Caki2 (cell line): ENCODE measurements at regions not wholly inside any gene's neighbourhood (a gene's known extent, or its start where the extent isn't known, plus 50 kb on each side); places are given as distances from the start of the nearest gene placed in this dataset.

Experiments used
- DNase-seq: peaks from one replicate; pipeline ENCODE4 v3.0.0-alpha.2; 2015; ENCODE audit warnings: low read depth
- in situ Hi-C: cut with HindIII; loops from 2 replicates; pipeline ENCODE4 v1.10.0; 2016; ENCODE audit warnings: low sequenced_read_pairs, low pct_unique_long_range_greater_than_20kb, mixed read lengths

GRCh38 chr2:18474700-18475099 lies 85.8 kb downstream of the RDH14 start:
- DNase-seq, result no peak
- in situ Hi-C loops, result no loop called here

GRCh38 chr2:18473241-18474181 lies 86.9 kb downstream of the RDH14 start:
- in situ Hi-C loops, result no loop called here
- peak; percentile 13 for DNase-seq

DNA sequence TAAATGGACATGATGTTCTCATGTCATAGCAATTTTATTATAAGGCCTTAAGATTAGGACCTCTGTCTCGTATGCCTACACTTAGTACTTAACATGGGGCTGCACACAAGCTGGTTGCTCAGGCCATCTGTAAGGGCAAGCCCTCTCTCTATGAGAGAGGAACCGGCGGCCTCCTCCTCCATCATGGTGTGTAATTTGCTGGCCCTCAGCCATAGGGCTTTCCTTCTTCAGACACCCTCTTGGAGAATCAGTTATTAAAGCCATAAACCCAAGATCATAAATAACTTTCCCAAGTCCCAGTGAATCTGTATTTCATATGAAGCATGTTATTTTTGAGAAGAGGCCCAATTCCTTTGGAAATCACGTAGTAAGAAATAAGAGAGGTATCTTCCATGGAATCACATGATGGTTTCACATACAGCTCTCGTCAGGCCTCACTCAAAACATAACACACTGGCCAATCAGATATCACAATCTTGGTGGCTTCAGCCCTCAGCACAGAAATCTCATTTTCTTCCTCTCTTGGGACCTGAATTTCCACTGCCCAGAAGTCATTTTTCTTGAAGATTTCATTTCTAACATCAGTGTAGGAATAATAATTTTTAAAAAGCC lies 92.6 kb downstream of the RDH14 start:
- no peak for DNase-seq
- in situ Hi-C loops, result no loop called here

GRCh38 chr2:18465979-18466378 lies 94.5 kb downstream of the RDH14 start:
- in situ Hi-C loops, result no loop called here
- DNase-seq, result no peak

GRCh38 chr2:18464913-18465312 lies 95.5 kb downstream of the RDH14 start:
- in situ Hi-C loops, result no loop called here
- no peak for DNase-seq

DNA sequence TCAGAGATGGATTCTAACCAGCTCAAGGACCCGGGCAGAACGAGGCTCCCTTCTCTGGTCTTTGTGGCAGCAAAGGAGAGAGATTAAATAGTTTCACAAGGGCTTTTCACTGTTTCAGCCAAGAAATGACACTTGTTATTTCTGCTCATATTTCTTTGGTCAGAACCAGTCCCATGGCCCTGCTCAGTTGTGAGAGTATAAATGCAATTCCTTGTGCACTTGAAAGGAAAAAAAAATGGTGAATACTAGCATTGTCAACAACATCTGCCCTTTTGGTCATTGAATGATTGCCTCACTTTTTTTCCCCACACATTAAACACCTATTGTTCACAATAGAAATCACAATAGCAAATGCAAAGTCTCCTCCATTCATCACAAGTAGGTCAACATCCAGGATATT lies 104.4 kb downstream of the RDH14 start:
- in situ Hi-C loops, result no loop called here

DNA sequence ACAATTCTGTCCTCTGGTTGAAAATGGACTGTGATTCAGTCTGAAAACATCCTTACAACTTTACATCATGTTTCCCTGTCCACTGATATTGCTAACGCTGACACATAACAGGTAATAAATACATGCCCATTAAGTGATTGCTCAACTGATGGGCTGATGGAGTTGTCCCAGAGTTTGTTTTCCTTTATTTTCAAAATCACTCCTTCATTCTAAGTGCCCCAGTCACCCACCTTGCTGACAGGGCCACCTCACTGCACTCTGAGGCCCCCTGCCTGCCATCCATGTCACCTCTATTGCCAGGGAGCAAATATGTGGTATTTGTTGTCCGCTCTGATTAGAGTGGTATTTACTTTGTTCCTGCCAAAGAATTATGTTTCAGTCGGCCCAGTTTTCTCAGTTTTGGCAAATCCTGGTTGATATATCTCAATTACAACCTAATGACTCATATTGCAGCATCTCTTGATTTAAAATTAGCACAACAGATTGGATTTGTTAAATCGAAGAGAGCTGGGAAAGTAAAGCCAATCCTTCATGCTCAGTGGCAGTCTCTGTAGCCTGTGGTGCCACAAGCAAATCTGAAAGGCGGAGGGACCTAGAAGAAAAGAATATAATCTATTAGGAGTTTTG lies 105.1 kb downstream of the RDH14 start:
- DNase-seq, result no peak
- in situ Hi-C loops, result no loop called here

More for the DNA sequence above, 104.4 kb downstream of the RDH14 start:
- no peak for DNase-seq

- DNase-seq, result no peak
- in situ Hi-C loops, result no loop called here
Measured at GRCh38 chr2:18454692-18455235, 105.7 kb downstream of the RDH14 start.

DNA sequence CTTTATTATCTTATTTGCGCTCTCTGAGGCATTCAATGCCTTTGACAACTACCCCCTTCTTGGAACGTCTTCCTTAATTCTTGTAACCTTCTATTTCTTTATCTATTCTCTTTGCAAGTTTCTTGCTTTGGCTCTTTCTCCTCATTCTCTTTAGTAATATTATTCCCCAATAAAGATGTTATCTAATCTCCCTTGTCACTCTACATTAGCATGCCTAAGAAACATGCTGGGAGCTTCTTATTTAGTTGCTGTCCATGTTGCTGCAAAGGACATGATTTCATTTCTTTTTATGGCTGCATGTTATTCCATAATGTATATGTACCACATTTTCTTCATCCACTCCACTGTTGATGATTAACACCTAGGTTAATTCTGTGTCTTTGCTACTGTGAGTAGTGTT lies 113.7 kb downstream of the RDH14 start:
- in situ Hi-C loops, result no loop called here
- DNase-seq, result no peak

- in situ Hi-C loops, result no loop called here
Measured at GRCh38 chr2:18445433-18446320, 114.8 kb downstream of the RDH14 start.

GRCh38 chr2:18444806-18445205 lies 115.6 kb downstream of the RDH14 start:
- in situ Hi-C loops, result no loop called here

More at GRCh38 chr2:18445433-18446320, 114.8 kb downstream of the RDH14 start:
- no peak for DNase-seq

DNA sequence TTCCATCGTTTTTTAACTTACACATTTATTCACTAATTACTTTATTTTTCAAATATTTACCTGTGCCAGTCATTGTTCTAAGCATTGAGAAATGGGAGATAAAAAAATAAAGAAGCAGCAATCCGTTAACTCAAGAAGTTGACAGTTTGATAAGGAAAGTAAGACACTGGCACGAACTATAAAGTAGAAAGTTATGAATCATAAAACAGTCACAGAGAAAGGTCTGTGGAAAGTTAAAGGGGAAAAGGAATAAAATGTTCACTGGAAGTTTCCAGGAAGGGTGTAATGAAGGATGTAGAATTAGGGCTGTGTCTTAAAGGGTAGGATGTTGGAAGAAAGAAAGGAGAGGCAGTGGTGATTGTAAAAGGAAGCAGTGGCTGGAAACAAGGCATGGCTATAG lies 118.9 kb downstream of the RDH14 start:
- in situ Hi-C loops, result no loop called here
- no peak for DNase-seq

More at GRCh38 chr2:18444806-18445205, 115.6 kb downstream of the RDH14 start:
- DNase-seq, result no peak

DNA sequence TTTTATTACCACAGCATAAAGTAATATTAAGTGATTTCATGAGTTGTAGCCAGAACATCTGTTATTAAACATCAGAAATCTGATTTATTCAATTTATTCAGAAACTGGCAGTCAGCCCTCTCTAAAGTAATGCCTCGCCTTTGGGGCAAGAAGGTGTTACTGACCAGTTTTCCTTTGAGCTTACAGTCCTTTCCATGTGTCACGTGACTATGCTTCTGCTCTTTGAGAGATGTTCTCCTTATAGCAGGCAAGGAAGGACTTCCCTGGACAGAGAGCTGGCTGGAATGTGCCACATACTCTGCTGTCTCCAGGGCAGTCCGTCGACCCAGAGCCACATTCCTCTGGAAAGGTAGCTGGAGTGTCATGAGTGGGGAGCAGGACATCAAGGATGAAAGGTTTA lies 119.7 kb downstream of the RDH14 start:
- in situ Hi-C loops, result no loop called here
- DNase-seq, result no peak

DNA sequence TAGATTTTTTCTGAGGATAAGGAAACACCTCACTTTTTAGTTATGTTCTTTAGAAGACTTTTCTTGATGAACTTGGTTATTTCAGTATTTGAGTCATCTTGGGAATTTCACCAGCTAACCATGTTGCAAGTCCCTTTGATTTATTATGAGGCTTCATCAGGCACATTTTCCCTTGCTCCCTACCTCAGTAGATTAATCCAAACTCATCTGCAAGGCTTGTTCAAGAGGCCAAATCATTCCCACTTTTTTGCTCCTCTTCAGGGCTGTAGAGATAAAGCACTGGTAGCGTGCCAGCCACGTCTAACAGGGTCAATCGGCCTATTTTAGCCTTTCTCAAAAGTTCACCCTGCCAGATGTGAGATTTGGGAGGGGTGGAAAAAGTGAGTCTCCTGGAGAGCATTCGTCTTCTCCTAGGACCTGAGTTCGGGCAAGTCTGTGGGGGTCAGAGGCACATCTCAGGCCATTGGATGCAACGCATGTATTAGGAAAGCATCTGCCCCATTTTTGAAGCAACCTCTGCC lies 120.3 kb downstream of the RDH14 start:
- in situ Hi-C loops, result no loop called here
- DNase-seq, result no peak

GRCh38 chr2:18439716-18440115 lies 120.7 kb downstream of the RDH14 start:
- DNase-seq, result no peak
- in situ Hi-C loops, result no loop called here

DNA sequence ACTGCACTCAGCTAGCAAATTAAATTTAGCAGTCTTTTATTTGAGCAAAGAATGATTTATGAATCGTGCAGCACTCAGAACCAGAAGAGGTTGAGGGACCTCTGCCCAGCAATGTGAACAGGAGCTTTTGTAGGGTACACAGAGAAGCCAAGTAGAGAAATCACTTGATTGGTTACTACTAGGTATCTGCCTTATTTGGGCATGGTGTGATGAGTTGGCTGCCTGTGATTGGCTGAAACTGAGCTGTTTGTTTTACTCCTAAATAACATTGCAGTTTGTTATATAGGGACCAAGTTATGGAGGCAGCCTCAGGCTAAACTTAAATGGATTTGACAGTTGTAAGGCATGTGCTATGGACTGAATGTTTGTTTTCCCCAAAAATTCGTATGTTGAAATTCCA lies 122.5 kb downstream of the RDH14 start:
- in situ Hi-C loops, result no loop called here
- DNase-seq, result no peak

- no peak for DNase-seq
- in situ Hi-C loops, result no loop called here
Measured at GRCh38 chr2:18436503-18437005, 123.9 kb downstream of the RDH14 start.
